ENCODE measurements at regions not wholly inside any gene's neighbourhood (a gene's known extent, or its start where the extent isn't known, plus 50 kb on each side); places are given as distances from the start of the nearest gene placed in this dataset.

GRCh38 chr11:110958216-110958615, 246.0 kb upstream of the ARHGAP20 start:
- ChIA-PET POLR2A (no interaction called here), CTCF (no interaction called here)
- no peak for TF ChIP-seq SP1 (IDR thresholded peaks at IDR 0.05)
- no peak for DNase-seq (ENCODE audit: extremely low spot score)

DNA sequence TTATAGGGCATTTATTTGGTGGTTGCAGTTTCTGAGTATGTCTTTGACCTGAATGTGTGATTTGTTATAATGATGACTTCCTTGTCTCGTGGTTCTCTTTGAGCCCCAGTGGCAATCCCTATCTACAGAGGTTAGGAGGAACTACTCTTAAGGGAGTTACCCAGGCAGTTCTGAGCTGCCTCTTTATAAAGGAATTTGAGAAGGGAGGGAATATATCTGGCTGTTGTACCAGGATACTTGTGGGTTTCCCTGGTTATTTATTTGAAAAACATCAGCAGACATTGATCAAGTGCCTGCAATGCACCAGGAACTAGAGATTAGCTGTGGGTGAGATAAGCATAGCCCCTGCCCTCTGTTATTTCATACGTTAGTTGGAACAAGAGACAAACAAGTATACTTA, 243.5 kb upstream of the ARHGAP20 start:
- CTCF ChIA-PET = no interaction called here
- TF ChIP-seq L3MBTL2 (conservative IDR thresholded peaks at IDR 0.05) (no peak), BHLHE40 (IDR thresholded peaks at IDR 0.05; ENCODE audit: borderline replicate concordance) (no peak), TARDBP (IDR thresholded peaks at IDR 0.05) (no peak), HDGF (IDR thresholded peaks at IDR 0.05; ENCODE audit: borderline replicate concordance) (no peak), ZNF384 (IDR thresholded peaks at IDR 0.05) (no peak), CTBP1 (IDR thresholded peaks at IDR 0.05; ENCODE audit: borderline replicate concordance) (no peak), FOXK2 (IDR thresholded peaks at IDR 0.05) (no peak)
- TF ChIP-seq, protein P1, sequence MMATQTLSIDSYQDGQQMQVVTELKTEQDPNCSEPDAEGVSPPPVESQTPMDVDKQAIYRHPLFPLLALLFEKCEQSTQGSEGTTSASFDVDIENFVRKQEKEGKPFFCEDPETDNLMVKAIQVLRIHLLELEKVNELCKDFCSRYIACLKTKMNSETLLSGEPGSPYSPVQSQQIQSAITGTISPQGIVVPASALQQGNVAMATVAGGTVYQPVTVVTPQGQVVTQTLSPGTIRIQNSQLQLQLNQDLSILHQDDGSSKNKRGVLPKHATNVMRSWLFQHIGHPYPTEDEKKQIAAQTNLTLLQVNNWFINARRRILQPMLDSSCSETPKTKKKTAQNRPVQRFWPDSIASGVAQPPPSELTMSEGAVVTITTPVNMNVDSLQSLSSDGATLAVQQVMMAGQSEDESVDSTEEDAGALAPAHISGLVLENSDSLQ (IDR thresholded peaks at IDR 0.05) = no peak
- POLR2A ChIA-PET = no interaction called here
- no peak for DNase-seq (ENCODE audit: extremely low spot score)

GRCh38 chr11:110951950-110952503, 239.8 kb upstream of the ARHGAP20 start:
- ChIA-PET POLR2A (interaction anchor here (1.0 kb wide), 1 partner anchor 11 kb away, joined by 3 read pairs; no protein-coding TSS in a partner anchor), CTCF (no interaction called here)
- TF ChIP-seq ARNT (IDR thresholded peaks at IDR 0.05) = no peak
- TF ChIP-seq CTBP1 (IDR thresholded peaks at IDR 0.05; ENCODE audit: borderline replicate concordance) = no peak
- no peak for TF ChIP-seq FOXM1 (IDR thresholded peaks at IDR 0.05; ENCODE audit: borderline replicate concordance)
- TF ChIP-seq LEF1 (IDR thresholded peaks at IDR 0.05; ENCODE audit: borderline replicate concordance) = no peak
- TF ChIP-seq ELF4 (IDR thresholded peaks at IDR 0.05) = no peak
- TF ChIP-seq FOXA1 (IDR thresholded peaks at IDR 0.05) = no peak
- TF ChIP-seq SUZ12 (IDR thresholded peaks at IDR 0.05) = no peak
- DNase-seq (ENCODE audit: extremely low spot score) = no peak

DNA sequence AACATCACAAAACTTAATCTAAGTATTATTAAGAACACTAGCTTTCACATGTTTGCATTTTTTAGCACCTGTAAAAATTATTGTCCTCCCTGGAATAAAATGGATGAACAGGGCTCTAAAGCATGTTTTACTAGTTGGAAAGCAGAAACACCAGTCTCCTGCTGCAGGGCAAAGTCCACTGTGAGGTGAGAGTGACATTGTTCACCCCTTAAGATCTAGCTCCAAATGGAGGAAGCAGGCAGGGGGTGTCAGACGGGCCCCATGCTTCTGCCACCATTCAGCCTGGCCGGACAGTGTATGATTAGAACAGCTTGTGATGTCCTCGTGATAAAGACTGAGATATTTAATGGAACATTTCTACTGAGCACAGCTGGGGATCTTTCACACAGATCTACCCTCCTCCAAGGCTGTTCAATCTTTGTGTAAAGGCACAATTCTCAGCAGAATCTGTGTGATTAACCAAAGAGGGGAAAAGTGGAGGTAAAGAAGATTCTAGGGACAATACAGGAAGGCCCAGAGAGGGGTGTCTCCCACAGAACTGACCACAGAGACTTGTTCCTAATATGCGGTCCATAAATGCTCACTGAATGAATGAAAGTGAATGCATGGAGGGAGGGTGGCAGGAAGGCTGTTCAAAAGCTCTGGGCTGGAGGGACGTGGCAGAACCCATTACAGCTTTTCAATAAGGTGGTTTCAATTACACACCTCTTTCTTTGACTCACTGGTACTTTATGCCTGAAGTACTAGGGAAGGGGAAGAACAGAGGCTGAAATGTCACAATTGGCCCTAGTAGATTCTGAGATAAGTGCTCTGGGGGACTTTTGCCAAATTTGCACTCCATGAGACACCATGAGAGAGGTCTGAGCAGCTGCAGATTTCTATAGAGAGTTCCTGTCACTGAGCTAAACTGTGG, 239.1 kb upstream of the ARHGAP20 start:
- CTCF ChIA-PET = no interaction called here
- DNase-seq (ENCODE audit: extremely low spot score) = no peak

DNA sequence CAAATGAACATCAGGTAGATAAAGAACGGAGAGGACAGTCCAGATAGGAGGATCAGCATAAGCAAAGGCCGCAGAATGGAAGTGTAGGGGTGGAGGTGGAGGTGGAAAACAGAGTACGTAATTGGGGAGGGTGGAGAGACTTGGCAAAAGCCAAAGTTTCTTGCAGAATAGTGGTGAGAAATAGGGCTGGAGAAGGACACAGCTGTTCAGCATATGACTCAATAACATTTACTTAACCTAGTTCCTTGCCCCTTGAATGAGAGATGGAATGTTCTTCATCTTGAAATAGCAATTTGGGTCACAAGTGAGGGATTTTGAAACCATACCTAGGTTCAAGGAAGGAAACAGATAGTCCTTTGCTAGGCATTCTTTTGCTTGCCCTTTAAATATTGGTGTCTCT, 235.9 kb upstream of the ARHGAP20 start:
- ChIA-PET POLR2A (no interaction called here), CTCF (no interaction called here)
- DNase-seq (ENCODE audit: extremely low spot score) = no peak

More for the DNA sequence above, 239.1 kb upstream of the ARHGAP20 start:
- POLR2A ChIA-PET = interaction anchor here (0.6 to 1.0 kb wide), 2 partner anchors 12 to 15 kb away, joined by 3 read pairs; no protein-coding TSS in a partner anchor
- no peak for TF ChIP-seq SUZ12 (IDR thresholded peaks at IDR 0.05)

DNA sequence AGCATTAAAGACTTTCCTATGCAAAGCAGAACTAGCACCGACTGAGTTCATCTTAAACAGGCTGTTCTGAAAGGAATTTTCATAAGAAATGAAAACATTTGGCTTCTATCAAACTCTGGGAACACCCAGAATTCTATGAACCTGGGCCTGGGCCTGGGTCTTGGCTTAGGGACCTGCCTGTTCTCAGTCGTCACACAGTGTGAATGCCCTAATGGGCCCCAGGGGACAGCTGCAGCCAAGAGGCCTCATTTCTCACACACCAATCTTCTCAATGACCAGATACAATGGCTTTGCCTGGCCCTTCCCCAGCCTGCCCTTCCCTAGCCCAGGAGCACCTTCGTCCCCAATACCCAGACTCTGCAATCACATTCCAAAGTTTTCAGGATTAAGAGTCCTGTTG, 234.9 kb upstream of the ARHGAP20 start:
- CTCF ChIA-PET = no interaction called here
- POLR2A ChIA-PET = no interaction called here
- TF ChIP-seq ZNF384 (IDR thresholded peaks at IDR 0.05) = no peak
- TF ChIP-seq SP1 (IDR thresholded peaks at IDR 0.05) = no peak
- no peak for TF ChIP-seq FOXA1 (IDR thresholded peaks at IDR 0.05)
- no peak for TF ChIP-seq BHLHE40 (IDR thresholded peaks at IDR 0.05; ENCODE audit: borderline replicate concordance)
- TF ChIP-seq HDGF (IDR thresholded peaks at IDR 0.05; ENCODE audit: borderline replicate concordance) = no peak
- no peak for TF ChIP-seq ARNT (IDR thresholded peaks at IDR 0.05)
- TF ChIP-seq SUZ12 (IDR thresholded peaks at IDR 0.05) = no peak
- no peak for TF ChIP-seq NFRKB (IDR thresholded peaks at IDR 0.05)
- no peak for DNase-seq (ENCODE audit: extremely low spot score)

More for the DNA sequence above, 235.9 kb upstream of the ARHGAP20 start:
- TF ChIP-seq, protein P1 (IDR thresholded peaks at IDR 0.05) = no peak
- TF ChIP-seq BHLHE40 (IDR thresholded peaks at IDR 0.05; ENCODE audit: borderline replicate concordance) = no peak
- TF ChIP-seq NFRKB (IDR thresholded peaks at IDR 0.05) = no peak
- TF ChIP-seq FOXA1 (IDR thresholded peaks at IDR 0.05) = no peak
- TF ChIP-seq HDGF (IDR thresholded peaks at IDR 0.05; ENCODE audit: borderline replicate concordance) = no peak
- no peak for TF ChIP-seq SP1 (IDR thresholded peaks at IDR 0.05)
- no peak for TF ChIP-seq ARNT (IDR thresholded peaks at IDR 0.05)

DNA sequence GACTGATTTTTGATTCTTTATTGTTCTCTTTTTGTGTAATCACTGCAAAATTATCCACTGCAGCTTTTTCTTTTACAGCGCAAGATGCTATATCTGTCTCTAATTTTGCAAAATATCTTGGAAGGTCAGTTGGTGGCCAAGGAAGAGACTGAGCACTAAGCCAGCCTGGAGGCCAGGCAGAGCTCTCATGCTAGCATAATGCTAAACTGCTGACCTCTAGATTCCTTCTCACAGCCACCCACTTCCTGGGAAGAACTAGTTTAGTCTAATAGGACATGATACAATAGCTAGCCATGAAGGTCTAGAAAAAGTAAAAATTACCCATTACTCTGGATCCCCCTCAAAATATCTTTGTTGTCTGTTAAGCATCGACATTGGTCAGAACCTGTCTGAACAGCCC, 227.2 kb upstream of the ARHGAP20 start:
- POLR2A ChIA-PET = no interaction called here
- TF ChIP-seq TARDBP (IDR thresholded peaks at IDR 0.05) = no peak
- no peak for TF ChIP-seq ARNT (IDR thresholded peaks at IDR 0.05)
- TF ChIP-seq, protein P1 (IDR thresholded peaks at IDR 0.05) = no peak
- no peak for TF ChIP-seq ELF4 (IDR thresholded peaks at IDR 0.05)
- no peak for TF ChIP-seq SUZ12 (IDR thresholded peaks at IDR 0.05)
- no peak for TF ChIP-seq FOXM1 (IDR thresholded peaks at IDR 0.05; ENCODE audit: borderline replicate concordance)
- no peak for TF ChIP-seq SP1 (IDR thresholded peaks at IDR 0.05)
- no peak for TF ChIP-seq ZNF384 (IDR thresholded peaks at IDR 0.05)
- no peak for TF ChIP-seq NFRKB (IDR thresholded peaks at IDR 0.05)
- TF ChIP-seq L3MBTL2 (conservative IDR thresholded peaks at IDR 0.05) = no peak
- TF ChIP-seq FOXK2 (IDR thresholded peaks at IDR 0.05) = no peak
- TF ChIP-seq LEF1 (IDR thresholded peaks at IDR 0.05; ENCODE audit: borderline replicate concordance) = no peak
- TF ChIP-seq BHLHE40 (IDR thresholded peaks at IDR 0.05; ENCODE audit: borderline replicate concordance) = no peak
- TF ChIP-seq HDGF (IDR thresholded peaks at IDR 0.05; ENCODE audit: borderline replicate concordance) = no peak
- TF ChIP-seq FOXA1 (IDR thresholded peaks at IDR 0.05) = no peak
- TF ChIP-seq CTBP1 (IDR thresholded peaks at IDR 0.05; ENCODE audit: borderline replicate concordance) = no peak
- no peak for DNase-seq (ENCODE audit: extremely low spot score)
- CTCF ChIA-PET = no interaction called here
